Ectodermal cell (in vitro differentiated cells): ENCODE measurements at regions not wholly inside any gene's neighbourhood (a gene's known extent, or its start where the extent isn't known, plus 50 kb on each side); places are given as distances from the start of the nearest gene placed in this dataset.

Experiments
- H3K27ac ChIP-seq: 2 replicates; pipeline ENCODE4 v1.7.0; 2013; ENCODE audit warnings: mild to moderate bottlenecking, low read depth, low read length; ENCODE audit not compliant: insufficient read depth, poor library complexity, severe bottlenecking
- H3K27me3 ChIP-seq: 2 replicates; pipeline ENCODE4 v1.7.0; 2013; ENCODE audit warnings: mild to moderate bottlenecking, low read length; ENCODE audit not compliant: insufficient read depth, control insufficient read depth, poor library complexity, severe bottlenecking
- H3K36me3 ChIP-seq: one replicate; pipeline ENCODE4 v1.7.0; 2013; ENCODE audit warnings: low read length; ENCODE audit not compliant: control insufficient read depth, insufficient read depth
- H3K4me1 ChIP-seq: one replicate; pipeline ENCODE4 v1.7.0; 2013; ENCODE audit warnings: low read length; ENCODE audit not compliant: control insufficient read depth, insufficient read depth
- H3K4me3 ChIP-seq: 2 replicates; pipeline ENCODE4 v1.7.0; 2013; ENCODE audit warnings: low read depth, low read length, control low read depth; ENCODE audit not compliant: insufficient read depth
- H3K9me3 ChIP-seq: 2 replicates; pipeline ENCODE4 v1.7.0; 2013; ENCODE audit warnings: mild to moderate bottlenecking, low read length, moderate library complexity; ENCODE audit not compliant: control insufficient read depth
- WGBS, 2 experiments: methylation state at CpG; one replicate each; pipeline ENCODE4 v1.1.7; 2013; ENCODE audit warnings: missing lambda C conversion rate in 2 of 2; 5-methylcytosine and 5-hydroxymethylcytosine counted together

DNA sequence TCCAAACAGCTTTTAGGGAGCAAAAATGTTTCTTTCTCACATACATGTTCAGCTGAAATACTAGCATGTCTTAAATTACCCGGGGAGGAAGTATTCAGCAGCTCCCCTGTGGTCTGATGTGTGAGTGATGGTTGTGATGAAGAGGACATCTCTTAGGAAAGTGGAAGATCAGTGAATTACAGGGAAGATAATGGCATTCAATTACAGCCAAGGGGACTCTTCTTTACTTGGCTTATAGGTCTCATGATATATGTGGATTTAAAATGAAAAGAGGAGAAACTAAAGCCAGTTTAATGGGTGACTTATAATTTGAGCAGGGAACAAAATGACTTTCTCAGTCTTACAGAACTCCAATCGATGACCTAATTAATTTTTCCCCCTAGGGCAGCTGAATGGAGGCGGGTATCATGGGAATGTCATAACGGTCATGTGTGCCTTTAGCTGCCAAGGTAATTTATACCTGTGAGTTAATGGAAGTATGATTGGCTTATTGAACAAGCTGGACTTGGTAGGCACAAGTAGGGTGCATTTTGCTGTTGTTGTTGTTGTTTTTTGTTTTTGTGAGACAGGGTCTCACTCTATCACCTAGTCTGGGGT is 198.8 kb downstream of the HIPK3 start:
- H3K9me3 ChIP-seq: no peaks in the 10 kb centered on the region
- no peaks in the 10 kb centered on the region for H3K36me3 ChIP-seq
- 93 to 95% methylated on average over 4 of the region's 4 CpGs for WGBS, 2 experiments
- H3K4me3 ChIP-seq: no peak overlapping the region
- no peaks in the 10 kb centered on the region for H3K4me1 ChIP-seq
- no peak overlapping the region for H3K27ac ChIP-seq
- no peaks in the 10 kb centered on the region for H3K27me3 ChIP-seq

DNA sequence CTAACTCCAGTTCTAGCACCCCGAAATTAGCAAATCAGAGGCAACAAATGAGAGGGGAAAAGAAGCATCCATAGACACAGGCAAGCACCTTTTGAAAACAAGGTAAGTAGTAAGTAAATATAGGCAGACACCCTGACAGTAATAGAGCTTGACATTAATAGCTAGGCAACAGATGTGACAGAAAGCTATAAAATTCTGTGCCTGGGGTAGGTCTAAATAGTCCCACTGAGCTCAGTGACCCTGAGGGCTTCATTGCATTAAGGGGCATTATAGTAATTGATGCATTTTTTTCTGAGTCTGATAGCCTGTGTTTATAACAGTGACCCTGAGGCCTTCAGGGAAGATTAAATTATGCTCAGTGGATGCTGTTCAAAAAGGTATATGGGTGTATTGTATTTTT is 197.1 kb downstream of the HIPK3 start:
- Histone ChIP-seq H3K4me1 (no peaks in the 10 kb centered on the region), H3K27me3 (no peaks in the 10 kb centered on the region), H3K27ac (no peak overlapping the region), H3K36me3 (no peaks in the 10 kb centered on the region), H3K4me3 (no peak overlapping the region), H3K9me3 (no peaks in the 10 kb centered on the region)
- 46 to 75% methylated on average over 1 of the region's 1 CpG for WGBS, 2 experiments

DNA sequence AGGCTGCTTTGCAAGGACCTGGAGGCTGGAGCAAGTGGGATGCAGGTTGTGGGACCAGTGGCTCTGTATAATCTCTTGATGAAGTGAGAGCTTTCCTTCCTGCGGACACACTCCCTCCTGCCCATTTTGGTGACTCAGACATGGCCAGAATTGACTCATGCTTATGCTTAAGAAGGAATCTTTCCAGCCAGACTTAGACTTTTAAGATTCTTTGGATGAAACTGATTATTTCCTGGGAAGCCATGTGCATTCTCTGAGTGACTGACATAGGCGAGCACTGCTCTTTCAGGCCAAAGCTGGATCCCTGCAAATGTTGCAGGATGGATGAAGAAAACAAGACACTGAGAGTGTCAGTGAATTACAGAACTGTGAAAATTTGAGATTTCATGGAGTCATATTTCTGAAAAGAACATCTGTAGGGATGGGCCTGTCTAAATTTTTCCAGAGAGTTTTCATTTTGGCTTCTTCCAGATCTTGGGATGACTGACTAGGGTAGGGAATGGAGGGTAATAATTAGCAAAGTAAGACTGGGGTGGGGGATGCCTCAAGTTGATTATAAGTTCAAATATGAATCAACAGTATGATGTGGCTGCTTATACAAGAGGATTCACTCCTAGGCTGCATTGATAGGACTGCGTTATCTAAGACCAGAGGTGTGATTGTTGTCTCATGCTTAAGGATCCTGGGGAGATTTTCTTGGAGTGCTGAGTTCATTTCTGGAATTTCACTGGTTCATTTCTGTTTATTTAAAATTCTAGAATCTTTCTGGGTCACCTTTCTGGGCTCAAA is 195.8 kb downstream of the HIPK3 start:
- no peaks in the 10 kb centered on the region for H3K4me1 ChIP-seq
- 91 to 92% methylated on average over 3 of the region's 3 CpGs for WGBS, 2 experiments
- no peaks in the 10 kb centered on the region for H3K9me3 ChIP-seq
- H3K4me3 ChIP-seq: no peak overlapping the region
- no peaks in the 10 kb centered on the region for H3K36me3 ChIP-seq
- no peaks in the 10 kb centered on the region for H3K27me3 ChIP-seq
- no peak overlapping the region for H3K27ac ChIP-seq

DNA sequence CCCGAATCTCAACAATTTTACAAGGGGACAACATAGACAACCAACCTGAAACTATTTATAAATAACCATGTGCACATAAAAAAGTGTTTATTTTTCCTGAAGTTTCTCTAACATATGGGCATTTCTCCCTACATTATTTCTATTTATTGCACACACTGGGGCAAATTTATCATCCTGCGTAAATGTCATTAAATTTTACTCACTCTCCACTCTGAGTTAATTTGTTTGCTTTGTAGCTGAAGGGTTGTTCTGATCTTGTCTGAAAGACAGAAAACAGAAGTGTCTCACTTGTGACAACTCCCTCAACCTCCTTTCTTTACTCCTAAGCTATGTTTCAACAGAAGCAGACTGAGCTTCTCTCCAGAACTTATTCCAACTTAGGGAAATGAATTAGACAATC is 194.2 kb downstream of the HIPK3 start:
- WGBS, 2 experiments: 85% methylated on average over 2 of the region's 2 CpGs; no CpG with 5 or more reads in 1 of the 2 experiments

DNA sequence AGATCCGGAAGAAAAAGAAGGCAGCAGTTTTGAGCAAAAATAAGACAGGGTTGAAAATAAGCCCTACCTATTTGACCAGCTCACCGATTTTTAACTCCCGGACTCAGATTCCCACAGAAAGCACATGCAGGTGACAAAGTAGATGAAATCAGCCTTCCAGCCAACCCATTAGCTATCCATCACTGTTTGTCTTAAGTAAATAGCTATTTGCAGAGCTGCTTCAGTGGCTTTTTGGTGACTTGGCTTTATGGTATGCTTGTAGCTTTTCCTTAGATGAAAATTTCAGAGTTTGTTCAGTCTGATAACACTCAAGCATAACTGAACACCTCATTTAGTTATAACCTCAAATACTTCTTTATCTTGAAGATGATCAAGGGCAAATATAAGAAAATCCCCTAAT is 192.6 kb downstream of the HIPK3 start:
- H3K27me3 ChIP-seq: no peaks in the 10 kb centered on the region
- no peak overlapping the region for H3K27ac ChIP-seq
- H3K9me3 ChIP-seq: no peaks in the 10 kb centered on the region
- H3K4me1 ChIP-seq: no peaks in the 10 kb centered on the region
- WGBS, 2 experiments: 95% methylated on average over 3 of the region's 3 CpGs
- H3K4me3 ChIP-seq: no peak overlapping the region
- H3K36me3 ChIP-seq: no peaks in the 10 kb centered on the region

More for the DNA sequence above, 194.2 kb downstream of the HIPK3 start:
- Histone ChIP-seq H3K9me3 (no peaks in the 10 kb centered on the region), H3K36me3 (no peaks in the 10 kb centered on the region), H3K27ac (no peak overlapping the region), H3K4me1 (no peaks in the 10 kb centered on the region), H3K27me3 (no peaks in the 10 kb centered on the region), H3K4me3 (no peak overlapping the region)

DNA sequence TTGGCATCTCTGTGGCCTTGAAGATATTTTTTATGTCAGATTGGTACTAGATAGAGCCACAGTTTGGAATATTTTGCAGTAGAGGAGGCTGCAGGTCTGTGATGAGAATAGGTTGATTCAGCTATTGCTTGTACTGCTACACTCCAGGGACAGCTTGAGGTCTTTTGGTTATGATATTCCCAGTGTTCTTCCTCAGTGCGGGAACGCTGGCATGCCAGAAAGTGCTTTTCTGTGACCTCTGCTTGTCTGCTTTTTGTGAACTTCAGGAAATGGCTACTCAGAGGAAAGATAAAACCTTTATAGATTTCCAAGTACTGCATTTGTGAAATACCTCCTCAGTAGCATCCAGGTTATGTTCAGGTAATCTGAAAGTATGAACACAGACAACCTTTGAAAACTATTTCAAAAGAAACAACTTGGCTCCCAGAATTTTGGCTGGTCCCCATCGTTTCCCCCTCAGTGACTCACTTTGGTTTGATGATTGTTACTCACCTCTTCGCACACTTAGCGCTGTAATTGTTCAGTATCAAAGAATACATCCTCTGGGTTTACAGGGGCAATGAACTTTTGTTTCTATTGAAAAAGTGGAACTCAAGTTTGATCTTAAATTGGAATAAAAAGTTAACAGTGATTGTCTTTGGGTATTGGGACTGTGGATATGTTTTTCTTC is 191.4 kb downstream of the HIPK3 start:
- no peak overlapping the region for H3K27ac ChIP-seq
- H3K36me3 ChIP-seq: no peaks in the 10 kb centered on the region
- no peaks in the 10 kb centered on the region for H3K27me3 ChIP-seq
- no peak overlapping the region for H3K4me3 ChIP-seq
- 92 to 97% methylated on average over 5 of the region's 5 CpGs for WGBS, 2 experiments
- H3K4me1 ChIP-seq: no peaks in the 10 kb centered on the region
- no peaks in the 10 kb centered on the region for H3K9me3 ChIP-seq

DNA sequence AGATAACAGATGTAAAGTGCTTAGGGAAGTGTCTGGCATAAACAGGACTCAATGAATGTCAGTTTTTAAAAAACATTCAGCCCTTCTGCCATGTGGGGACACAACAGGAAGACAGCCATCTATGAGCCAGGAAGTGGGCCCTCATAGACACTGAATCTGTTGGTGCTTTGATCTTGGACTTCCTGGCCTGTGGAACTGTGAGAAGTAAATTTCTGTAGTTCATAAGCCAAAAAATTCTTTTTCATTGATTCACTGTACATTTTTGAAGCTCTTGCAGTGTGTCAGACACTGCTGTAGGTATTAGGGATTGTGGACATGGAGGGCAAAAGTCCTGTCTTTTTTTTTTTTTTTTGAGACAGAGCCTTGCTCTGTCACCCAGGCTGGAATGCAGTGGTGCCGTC is 188.6 kb downstream of the HIPK3 start:
- 74 to 79% methylated on average over 1 of the region's 1 CpG for WGBS, 2 experiments
- no peak overlapping the region for H3K27ac ChIP-seq

DNA sequence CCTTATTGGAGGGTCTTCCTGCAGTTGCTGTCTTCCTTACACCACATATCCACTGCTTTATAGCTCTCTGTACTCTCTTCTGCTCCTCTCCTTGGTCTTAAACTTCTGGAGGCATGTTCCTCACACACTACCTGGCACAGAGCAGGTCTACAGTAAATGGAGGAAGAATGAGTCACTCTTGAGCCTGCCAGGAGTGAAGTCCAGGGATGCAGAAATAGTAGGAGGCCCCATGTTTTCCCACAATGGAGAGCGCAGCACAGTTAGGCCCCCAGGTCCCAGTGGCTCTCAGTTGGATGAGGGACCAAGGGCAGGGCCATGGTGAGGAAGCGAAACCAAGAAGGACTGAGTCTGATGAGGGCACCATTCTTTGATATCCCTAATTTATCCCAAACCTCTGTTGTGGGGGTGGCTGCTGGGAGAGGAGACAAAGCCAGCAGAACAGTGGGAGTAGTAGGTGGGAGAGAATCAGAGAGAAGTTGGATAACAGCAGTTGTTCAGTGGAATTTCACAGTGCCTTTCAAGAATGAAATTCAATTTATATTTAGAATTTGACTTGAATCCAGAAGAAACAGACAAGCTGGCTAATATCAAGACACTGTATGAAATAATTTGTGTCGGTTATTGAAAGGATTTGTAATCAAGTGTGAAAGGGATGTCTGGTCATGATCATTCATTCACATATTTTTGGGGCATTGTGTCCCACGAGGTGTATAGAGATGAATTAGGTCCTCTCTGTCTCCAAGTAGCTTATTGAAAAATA is 187.8 kb downstream of the HIPK3 start:
- no peak overlapping the region for H3K27ac ChIP-seq
- no peaks in the 10 kb centered on the region for H3K36me3 ChIP-seq
- 92 to 94% methylated on average over 4 of the region's 4 CpGs for WGBS, 2 experiments
- H3K27me3 ChIP-seq: no peaks in the 10 kb centered on the region
- no peaks in the 10 kb centered on the region for H3K4me1 ChIP-seq
- no peak overlapping the region for H3K4me3 ChIP-seq
- no peaks in the 10 kb centered on the region for H3K9me3 ChIP-seq

More for the DNA sequence above, 188.6 kb downstream of the HIPK3 start:
- no peak overlapping the region for H3K4me3 ChIP-seq
- no peaks in the 10 kb centered on the region for H3K36me3 ChIP-seq
- no peaks in the 10 kb centered on the region for H3K4me1 ChIP-seq
- H3K9me3 ChIP-seq: no peaks in the 10 kb centered on the region
- no peaks in the 10 kb centered on the region for H3K27me3 ChIP-seq

DNA sequence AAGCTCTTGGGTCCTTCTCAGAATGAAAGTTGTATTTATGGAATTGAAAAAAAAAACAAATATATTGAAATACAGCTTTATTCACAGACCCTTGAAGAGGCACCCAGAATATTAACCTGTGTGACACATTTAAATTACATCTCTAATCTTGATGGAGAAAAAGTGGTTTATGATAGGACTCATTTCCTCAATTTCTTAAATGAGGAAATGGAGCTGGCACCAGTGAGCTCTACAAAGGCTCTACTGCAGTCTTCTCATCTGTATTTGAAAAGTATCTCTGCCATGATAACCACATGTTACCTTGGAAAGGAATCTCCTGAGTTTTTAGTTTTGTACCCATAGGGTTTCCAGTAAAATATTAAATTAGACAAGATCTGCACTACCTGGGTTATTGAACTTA is 186.5 kb downstream of the HIPK3 start:
- H3K9me3 ChIP-seq: no peaks in the 10 kb centered on the region
- H3K4me3 ChIP-seq: no peak overlapping the region
- H3K4me1 ChIP-seq: no peaks in the 10 kb centered on the region
- H3K27ac ChIP-seq: no peak overlapping the region
- H3K27me3 ChIP-seq: no peaks in the 10 kb centered on the region
- no peaks in the 10 kb centered on the region for H3K36me3 ChIP-seq

DNA sequence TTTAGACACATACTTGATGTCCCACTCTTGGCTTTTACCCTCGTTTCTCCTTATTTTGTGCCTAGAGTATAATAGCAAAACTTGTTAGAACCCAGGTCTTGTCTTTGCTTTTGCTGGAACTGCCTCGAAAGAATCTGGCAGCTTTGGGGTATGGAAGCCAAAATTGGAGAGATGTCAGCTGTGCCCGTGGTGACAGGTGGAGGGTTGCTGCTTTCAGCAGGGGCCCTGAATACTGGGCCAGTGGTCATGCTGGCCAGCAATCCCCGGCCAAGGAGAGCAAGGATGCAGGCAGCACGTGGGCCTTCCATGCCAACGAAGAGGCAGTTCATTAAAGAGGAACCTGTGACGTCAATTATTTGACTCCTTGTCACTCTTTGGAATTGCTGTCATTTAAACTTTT is 181.1 kb downstream of the HIPK3 start:
- Histone ChIP-seq H3K27me3 (no peaks in the 10 kb centered on the region), H3K4me3 (no peak overlapping the region), H3K9me3 (peaks cover 2% of the 10 kb centered on the region), H3K36me3 (no peaks in the 10 kb centered on the region), H3K27ac (no peak overlapping the region), H3K4me1 (no peaks in the 10 kb centered on the region)
- WGBS, 2 experiments: 91 to 92% methylated on average over 7 of the region's 7 CpGs
